ENCODE measurements at regions not wholly inside any gene's neighbourhood (a gene's known extent, or its start where the extent isn't known, plus 50 kb on each side); places are given as distances from the start of the nearest gene placed in this dataset.

- H3K4me1 ChIP-seq (ENCODE audit: insufficient read depth, low read length): no peaks in the 10 kb centered on the region
- in situ Hi-C loops (cut with HindIII; ENCODE audit: extremely low pct_ligation_motif_present, low pct_unique_long_range_greater_than_20kb): no loop called here
- H3K79me2 ChIP-seq (ENCODE audit: insufficient read depth, low read length): no peaks in the 10 kb centered on the region
- CTCF ChIA-PET (ENCODE audit: low intra/inter-chr PET ratio, low total read pairs): no interaction called here
- H2AFZ ChIP-seq (ENCODE audit: low read length): no peak overlapping the region
- H4K20me1 ChIP-seq (ENCODE audit: insufficient read depth, low read length): no peaks in the 10 kb centered on the region
- H3K4me3 ChIP-seq (replicated peaks in 1 of 3; ENCODE audit: insufficient read depth in 1 of 3, low read depth in 2 of 3, low read length in 3 of 3): no peak overlapping the region
- no peaks in the 10 kb centered on the region for H3K27me3 ChIP-seq (ENCODE audit: control insufficient read depth in 1 of 2, insufficient read depth in 2 of 2, low read length in 2 of 2)
- H3K4me2 ChIP-seq (ENCODE audit: low read depth, low read length): no peak overlapping the region
- no peaks in the 10 kb centered on the region for H3K36me3 ChIP-seq (replicated peaks in 1 of 2; ENCODE audit: control insufficient read depth in 1 of 2, insufficient read depth in 2 of 2, low read length in 2 of 2)
- DNase-seq (ENCODE audit: low spot score): no peak
- no peak for ATAC-seq
- no TSS peak for BruUV-seq (replicated peaks)
- WGBS (ENCODE audit: low lambda C conversion rate): 0% methylated on average over 1 of the region's 1 CpG
- intact Hi-C loops (cut with micrococcal nuclease; ENCODE audit: unreplicated experiment): loop anchor here (5.0 kb wide), 1 partner anchor 1132 kb away; no protein-coding TSS in a partner anchor
- no peaks in the 10 kb centered on the region for H3K9me3 ChIP-seq (ENCODE audit: low read length)
- no peak for FAIRE-seq
- H3K27ac ChIP-seq (ENCODE audit: extremely low read length, insufficient read depth, low read length): no peak overlapping the region
- TF ChIP-seq ZEB1 (IDR thresholded peaks at IDR 0.05; ENCODE audit: insufficient replicate concordance, low read depth): no peak
- TF ChIP-seq ZNF776 (CRISPR knock-in tag; IDR thresholded peaks at IDR 0.05): no peak
- H3K9ac ChIP-seq (ENCODE audit: insufficient read depth, low read depth, low read length): no peak overlapping the region
- POLR2A ChIA-PET: no interaction called here
Measured at GRCh38 chr13:62324842-62325241, 909.2 kb upstream of the PCDH20 start.

GRCh38 chr13:62321895-62322294 is 906.2 kb upstream of the PCDH20 start:
- no peaks in the 10 kb centered on the region for H3K27me3 ChIP-seq (ENCODE audit: control insufficient read depth in 1 of 2, insufficient read depth in 2 of 2, low read length in 2 of 2)
- H4K20me1 ChIP-seq (ENCODE audit: insufficient read depth, low read length): no peaks in the 10 kb centered on the region
- H3K36me3 ChIP-seq (replicated peaks in 1 of 2; ENCODE audit: control insufficient read depth in 1 of 2, insufficient read depth in 2 of 2, low read length in 2 of 2): no peaks in the 10 kb centered on the region
- in situ Hi-C loops (cut with HindIII; ENCODE audit: extremely low pct_ligation_motif_present, low pct_unique_long_range_greater_than_20kb) (no loop called here), intact Hi-C loops (cut with micrococcal nuclease; ENCODE audit: unreplicated experiment) (loop anchor here (5.0 kb wide), 1 partner anchor 1135 kb away; no protein-coding TSS in a partner anchor)
- WGBS (ENCODE audit: low lambda C conversion rate): 4% methylated on average over 2 of the region's 2 CpGs
- ChIA-PET POLR2A (no interaction called here), CTCF (ENCODE audit: low intra/inter-chr PET ratio, low total read pairs) (no interaction called here)
- no peak overlapping the region for H3K4me3 ChIP-seq (replicated peaks in 1 of 3; ENCODE audit: insufficient read depth in 1 of 3, low read depth in 2 of 3, low read length in 3 of 3)
- H3K9me3 ChIP-seq (ENCODE audit: low read length): no peaks in the 10 kb centered on the region
- BruUV-seq (replicated peaks): no TSS peak
- no peaks in the 10 kb centered on the region for H3K4me1 ChIP-seq (ENCODE audit: insufficient read depth, low read length)
- H3K9ac ChIP-seq (ENCODE audit: insufficient read depth, low read depth, low read length): no peak overlapping the region
- TF ChIP-seq FOXP1 (IDR thresholded peaks at IDR 0.05) (no peak), FOXP1 (CRISPR knock-in tag; IDR thresholded peaks at IDR 0.05) (no peak), MLLT10 (CRISPR knock-in tag; IDR thresholded peaks at IDR 0.05) (no peak), ZNF136 (CRISPR knock-in tag; IDR thresholded peaks at IDR 0.05; ENCODE audit: low read depth) (no peak), GRHL1 (CRISPR knock-in tag; conservative IDR thresholded peaks at IDR 0.05) (no peak), ZNF382 (CRISPR knock-in tag; IDR thresholded peaks at IDR 0.05; ENCODE audit: borderline replicate concordance) (no peak)
- no peak overlapping the region for H3K27ac ChIP-seq (ENCODE audit: extremely low read length, insufficient read depth, low read length)
- no peaks in the 10 kb centered on the region for H3K79me2 ChIP-seq (ENCODE audit: insufficient read depth, low read length)
- ATAC-seq (no peak), FAIRE-seq (no peak), DNase-seq (ENCODE audit: low spot score) (no peak)
- no peak overlapping the region for H3K4me2 ChIP-seq (ENCODE audit: low read depth, low read length)
- H2AFZ ChIP-seq (ENCODE audit: low read length): no peak overlapping the region
